ENCODE measurements at regions not wholly inside any gene's neighbourhood (a gene's known extent, or its start where the extent isn't known, plus 50 kb on each side); places are given as distances from the start of the nearest gene placed in this dataset.

- TF ChIP-seq, protein P1, sequence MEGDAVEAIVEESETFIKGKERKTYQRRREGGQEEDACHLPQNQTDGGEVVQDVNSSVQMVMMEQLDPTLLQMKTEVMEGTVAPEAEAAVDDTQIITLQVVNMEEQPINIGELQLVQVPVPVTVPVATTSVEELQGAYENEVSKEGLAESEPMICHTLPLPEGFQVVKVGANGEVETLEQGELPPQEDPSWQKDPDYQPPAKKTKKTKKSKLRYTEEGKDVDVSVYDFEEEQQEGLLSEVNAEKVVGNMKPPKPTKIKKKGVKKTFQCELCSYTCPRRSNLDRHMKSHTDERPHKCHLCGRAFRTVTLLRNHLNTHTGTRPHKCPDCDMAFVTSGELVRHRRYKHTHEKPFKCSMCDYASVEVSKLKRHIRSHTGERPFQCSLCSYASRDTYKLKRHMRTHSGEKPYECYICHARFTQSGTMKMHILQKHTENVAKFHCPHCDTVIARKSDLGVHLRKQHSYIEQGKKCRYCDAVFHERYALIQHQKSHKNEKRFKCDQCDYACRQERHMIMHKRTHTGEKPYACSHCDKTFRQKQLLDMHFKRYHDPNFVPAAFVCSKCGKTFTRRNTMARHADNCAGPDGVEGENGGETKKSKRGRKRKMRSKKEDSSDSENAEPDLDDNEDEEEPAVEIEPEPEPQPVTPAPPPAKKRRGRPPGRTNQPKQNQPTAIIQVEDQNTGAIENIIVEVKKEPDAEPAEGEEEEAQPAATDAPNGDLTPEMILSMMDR (IDR thresholded peaks at IDR 0.05), result no peak
- no peak for TF ChIP-seq EZH2 (IDR thresholded peaks at IDR 0.05; ENCODE audit: borderline replicate concordance, insufficient read depth, low read depth, low read length, poor library complexity, severe bottlenecking)
- Histone ChIP-seq H3K9me3 (ENCODE audit: control extremely low read depth in 1 of 3, control insufficient read depth in 2 of 3, insufficient read depth in 1 of 3, low read length in 2 of 3) (no peaks in the 10 kb centered on the region), H3K9ac (ENCODE audit: low read length) (no peak overlapping the region), H3K4me3 (ENCODE audit: control extremely low read depth in 1 of 5, extremely low read depth in 1 of 5, insufficient read depth in 1 of 5, low read depth in 2 of 5, low read length in 4 of 5) (no peak overlapping the region), H3K27ac (ENCODE audit: low read length in 2 of 2) (no peak overlapping the region), H3K4me1 (ENCODE audit: control insufficient read depth in 2 of 2, insufficient read depth in 2 of 2, low read length in 2 of 2) (no peaks in the 10 kb centered on the region), H2AFZ (ENCODE audit: insufficient read depth, low read depth, low read length, poor library complexity, severe bottlenecking) (no peak overlapping the region), H3K79me2 (ENCODE audit: control insufficient read depth, insufficient read depth, low read length) (no peaks in the 10 kb centered on the region), H3K36me3 (replicated peaks in 1 of 2; ENCODE audit: control extremely low read depth in 1 of 2, control insufficient read depth in 1 of 2, extremely low read depth in 1 of 2, insufficient read depth in 2 of 2, low read length in 1 of 2) (no peaks in the 10 kb centered on the region), H3K4me2 (replicated peaks; ENCODE audit: low read depth, low read length, poor library complexity, severe bottlenecking) (no peak overlapping the region), H3K27me3 (replicated peaks in 1 of 4; ENCODE audit: control extremely low read depth in 1 of 4, control insufficient read depth in 3 of 4, insufficient read depth in 4 of 4, low read length in 3 of 4) (no peaks in the 10 kb centered on the region), H4K20me1 (ENCODE audit: control insufficient read depth, insufficient read depth, low read length, poor library complexity, severe bottlenecking) (no peaks in the 10 kb centered on the region)
- Mint-ChIP-seq H3K9me3 (ENCODE audit: insufficient read depth) (no peaks in the 10 kb centered on the region), H3K27me3 (no peaks in the 10 kb centered on the region), H3K27ac (no peak overlapping the region), H3K4me3 (no peak overlapping the region), H3K4me1 (no peaks in the 10 kb centered on the region)
- WGBS (ENCODE audit: insufficient coverage), result 100% methylated on average over 1 of the region's 1 CpG
- intact Hi-C loops (cut with micrococcal nuclease), result no loop called here
- ChIA-PET POLR2A (no interaction called here), CTCF (no interaction called here)
- ATAC-seq (ENCODE audit: low read depth) (no peak), DNase-seq (no peak)
These were observed 109.8 kb upstream of the WARS2 start for GRCh38 chr1:119250299-119250698.

DNA sequence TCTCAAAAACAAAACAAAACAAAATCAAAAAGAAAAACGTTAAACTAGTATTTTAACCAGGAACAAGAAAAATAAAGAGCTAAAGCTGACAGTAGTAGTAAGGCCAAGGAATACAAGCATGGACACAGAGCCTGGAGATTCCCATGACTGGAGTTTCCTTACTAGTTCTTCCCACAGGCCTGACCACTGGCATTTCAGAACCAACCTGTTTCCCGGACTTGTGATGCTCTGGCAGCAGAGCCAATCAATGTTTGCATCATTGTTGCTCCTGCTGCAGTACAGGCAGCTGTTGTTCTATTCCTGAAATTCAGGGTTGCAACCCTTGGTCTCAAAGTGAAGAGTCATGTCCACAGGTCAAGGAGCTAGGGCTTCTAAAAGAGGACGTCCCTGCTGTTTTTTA, 111.3 kb upstream of the WARS2 start:
- H3K4me3 Mint-ChIP-seq, result no peak overlapping the region
- ChIA-PET CTCF (no interaction called here), POLR2A (no interaction called here)
- no peak for ATAC-seq (ENCODE audit: low read depth)
- Histone ChIP-seq H3K27ac (ENCODE audit: low read length in 2 of 2) (no peak overlapping the region), H3K9ac (ENCODE audit: low read length) (no peak overlapping the region), H3K9me3 (ENCODE audit: control extremely low read depth in 1 of 3, control insufficient read depth in 2 of 3, insufficient read depth in 1 of 3, low read length in 2 of 3) (no peaks in the 10 kb centered on the region), H3K27me3 (replicated peaks in 1 of 4; ENCODE audit: control extremely low read depth in 1 of 4, control insufficient read depth in 3 of 4, insufficient read depth in 4 of 4, low read length in 3 of 4) (no peaks in the 10 kb centered on the region), H3K4me1 (ENCODE audit: control insufficient read depth in 2 of 2, insufficient read depth in 2 of 2, low read length in 2 of 2) (no peaks in the 10 kb centered on the region), H3K36me3 (replicated peaks in 1 of 2; ENCODE audit: control extremely low read depth in 1 of 2, control insufficient read depth in 1 of 2, extremely low read depth in 1 of 2, insufficient read depth in 2 of 2, low read length in 1 of 2) (no peaks in the 10 kb centered on the region), H4K20me1 (ENCODE audit: control insufficient read depth, insufficient read depth, low read length, poor library complexity, severe bottlenecking) (no peaks in the 10 kb centered on the region), H3K79me2 (ENCODE audit: control insufficient read depth, insufficient read depth, low read length) (no peaks in the 10 kb centered on the region), H3K4me3 (ENCODE audit: control extremely low read depth in 1 of 5, extremely low read depth in 1 of 5, insufficient read depth in 1 of 5, low read depth in 2 of 5, low read length in 4 of 5) (no peak overlapping the region), H2AFZ (ENCODE audit: insufficient read depth, low read depth, low read length, poor library complexity, severe bottlenecking) (no peak overlapping the region), H3K4me2 (replicated peaks; ENCODE audit: low read depth, low read length, poor library complexity, severe bottlenecking) (no peak overlapping the region)
- H3K4me1 Mint-ChIP-seq, result no peaks in the 10 kb centered on the region
- intact Hi-C loops (cut with micrococcal nuclease), result no loop called here
- WGBS (ENCODE audit: insufficient coverage), result 92% methylated on average over 2 of the region's 3 CpGs
- H3K27ac Mint-ChIP-seq, result no peak overlapping the region
- TF ChIP-seq, protein P1 (IDR thresholded peaks at IDR 0.05), result no peak
- no peak for DNase-seq
- H3K27me3 Mint-ChIP-seq, result no peaks in the 10 kb centered on the region
- H3K9me3 Mint-ChIP-seq (ENCODE audit: insufficient read depth), result no peaks in the 10 kb centered on the region

Measured in B cell (primary cell).